ENCODE measurements at regions not wholly inside any gene's neighbourhood (a gene's known extent, or its start where the extent isn't known, plus 50 kb on each side); places are given as distances from the start of the nearest gene placed in this dataset.

- Histone ChIP-seq H3K9me1 (ENCODE audit: control insufficient read depth, insufficient read depth, low read length) (no peaks in the 10 kb centered on the region), H4K20me1 (replicated peaks; ENCODE audit: control insufficient read depth, insufficient read depth, low read length) (no peaks in the 10 kb centered on the region), H3K4me3 (no peak overlapping the region), H3K4me2 (ENCODE audit: insufficient read depth, low read length) (no peak overlapping the region), H3K27me3 (ENCODE audit: control insufficient read depth in 2 of 2, insufficient read depth in 2 of 2, low read length in 2 of 2) (no peaks in the 10 kb centered on the region), H3K4me1 (replicated peaks in 1 of 2; ENCODE audit: control insufficient read depth in 2 of 2, insufficient read depth in 2 of 2, low read length in 2 of 2) (no peaks in the 10 kb centered on the region), H3K27ac (ENCODE audit: extremely low read depth, low read depth, low read length) (no peak overlapping the region), H3K79me2 (ENCODE audit: control insufficient read depth, insufficient read depth, low read length) (no peaks in the 10 kb centered on the region), H3K9ac (ENCODE audit: insufficient read depth in 1 of 2, low read depth in 2 of 2, low read length in 2 of 2) (no peak overlapping the region), H3K36me3 (ENCODE audit: control insufficient read depth, insufficient read depth, low read length) (no peaks in the 10 kb centered on the region), H2AFZ (ENCODE audit: low read depth, low read length) (no peak overlapping the region), H3K9me3 (replicated peaks; ENCODE audit: control insufficient read depth, insufficient read depth, low read depth, low read length) (no peaks in the 10 kb centered on the region)
- WGBS (ENCODE audit: insufficient coverage, low coverage, missing lambda C conversion rate): 0% methylated on average over 4 of the region's 4 CpGs
- ChIA-PET POLR2A (interaction anchor here (0.7 kb wide), 1 partner anchor 115 kb away, joined by 5 read pairs; no protein-coding TSS in a partner anchor), CTCF (ENCODE audit: low intra/inter-chr PET ratio) (no interaction called here)
- in situ Hi-C loops (cut with MboI): no loop called here
- ATAC-seq (no peak), FAIRE-seq (no peak), DNase-seq (ENCODE audit: extremely low read depth in 1 of 4, low spot score in 3 of 4) (no peak)
- TF ChIP-seq FOXP4 (CRISPR knock-in tag; IDR thresholded peaks at IDR 0.05; ENCODE audit: borderline replicate concordance): no peak
- TF ChIP-seq SREBF1 (IDR thresholded peaks at IDR 0.05; ENCODE audit: borderline replicate concordance, low read depth, low read length): no peak
- TF ChIP-seq CTBP1 (IDR thresholded peaks at IDR 0.05; ENCODE audit: borderline replicate concordance): no peak
- TF ChIP-seq ZNF143 (CRISPR knock-in tag; IDR thresholded peaks at IDR 0.05): no peak
- no peak for TF ChIP-seq ZEB2 (IDR thresholded peaks at IDR 0.05)
- no peak for TF ChIP-seq ZBTB33 (CRISPR knock-in tag; IDR thresholded peaks at IDR 0.05)
- TF ChIP-seq ZNF165 (CRISPR knock-in tag; IDR thresholded peaks at IDR 0.05; ENCODE audit: borderline replicate concordance): no peak
- no peak for TF ChIP-seq MCM2 (IDR thresholded peaks at IDR 0.05; ENCODE audit: low read depth)
- no peak for TF ChIP-seq CREM (IDR thresholded peaks at IDR 0.05; ENCODE audit: low read depth)
- no peak for TF ChIP-seq GTF3C2 (IDR thresholded peaks at IDR 0.05; ENCODE audit: borderline replicate concordance, extremely low read depth, insufficient read length)
- TF ChIP-seq ZNF263 (CRISPR knock-in tag; IDR thresholded peaks at IDR 0.05; ENCODE audit: borderline replicate concordance): no peak
- TF ChIP-seq ZNF75A (CRISPR knock-in tag; IDR thresholded peaks at IDR 0.05): no peak
- TF ChIP-seq GTF2F1 (IDR thresholded peaks at IDR 0.05; ENCODE audit: low read depth, low read length): no peak
- TF ChIP-seq CLOCK (CRISPR knock-in tag; IDR thresholded peaks at IDR 0.05; ENCODE audit: borderline replicate concordance): no peak
- BruUV-seq (replicated peaks): no TSS peak
- intact Hi-C loops (cut with micrococcal nuclease): no loop called here
Measured at GRCh38 chr4:89398146-89398545, 90.5 kb upstream of the GPRIN3 start.
